HFFc6 (cell line): ENCODE measurements at regions not wholly inside any gene's neighbourhood (a gene's known extent, or its start where the extent isn't known, plus 50 kb on each side); places are given as distances from the start of the nearest gene placed in this dataset.
A peak's percentile ranks its signal among the peaks of the same experiment; 100 is the strongest.

Experiments used
- DNase-seq: peaks from one replicate; pipeline ENCODE4 v3.0.0-alpha.2; 2018
- H3K27ac Mint-ChIP-seq: 2 replicates; pipeline ENCODE4 v1.8.0; 2020; ENCODE audit warnings: mild to moderate bottlenecking, mixed read lengths
- H3K27me3 Mint-ChIP-seq: 2 replicates; pipeline ENCODE4 v1.8.0; 2021; ENCODE audit warnings: mild to moderate bottlenecking, moderate library complexity, mixed read lengths; ENCODE audit not compliant: insufficient read depth
- H3K36me3 Mint-ChIP-seq: 2 replicates; pipeline ENCODE4 v1.8.0; 2021; ENCODE audit warnings: low read depth, mixed read lengths
- H3K4me1 Mint-ChIP-seq: 2 replicates; pipeline ENCODE4 v1.8.0; 2020; ENCODE audit warnings: low read depth, mixed read lengths
- H3K4me3 Mint-ChIP-seq: 2 replicates; pipeline ENCODE4 v1.8.0; 2020; ENCODE audit warnings: mild to moderate bottlenecking, moderate library complexity, mixed read lengths
- H3K9me3 Mint-ChIP-seq: 2 replicates; pipeline ENCODE4 v1.8.0; 2020; ENCODE audit warnings: mild to moderate bottlenecking, mixed read lengths
- CTCF ChIP-seq: fragments of 200-600 bp; sonication (generic); IDR thresholded peaks from 2 replicates; pipeline ENCODE4 v1.5.0; 2021; ENCODE audit warnings: antibody characterized with exemption, mild to moderate bottlenecking

- TF ChIP-seq CTCF = no peak
- Mint-ChIP-seq H3K36me3 (peaks cover 7% of the 10 kb centered on the region; the same call in 1 of the 2 replicates), H3K9me3 (no peaks in the 10 kb centered on the region), H3K27ac (peak overlapping the region; percentile 79), H3K27me3 (no peaks in the 10 kb centered on the region), H3K4me1 (peaks cover 76% of the 10 kb centered on the region), H3K4me3 (peak overlapping the region; percentile 56; the same call in 1 of the 2 replicates)
- DNase-seq = no peak
These were observed 735.8 kb downstream of the LTN1 start for GRCh38 chr21:28256837-28257236.

GRCh38 chr21:28256420-28256831 is 736.3 kb downstream of the LTN1 start:
- Mint-ChIP-seq H3K36me3 (peaks cover 7% of the 10 kb centered on the region; the same call in 1 of the 2 replicates), H3K9me3 (no peaks in the 10 kb centered on the region), H3K27me3 (no peaks in the 10 kb centered on the region), H3K27ac (peak overlapping the region; percentile 79), H3K4me1 (peaks cover 76% of the 10 kb centered on the region), H3K4me3 (peak overlapping the region; percentile 56)
- no peak for TF ChIP-seq CTCF
- peak; percentile 50 for DNase-seq

DNA sequence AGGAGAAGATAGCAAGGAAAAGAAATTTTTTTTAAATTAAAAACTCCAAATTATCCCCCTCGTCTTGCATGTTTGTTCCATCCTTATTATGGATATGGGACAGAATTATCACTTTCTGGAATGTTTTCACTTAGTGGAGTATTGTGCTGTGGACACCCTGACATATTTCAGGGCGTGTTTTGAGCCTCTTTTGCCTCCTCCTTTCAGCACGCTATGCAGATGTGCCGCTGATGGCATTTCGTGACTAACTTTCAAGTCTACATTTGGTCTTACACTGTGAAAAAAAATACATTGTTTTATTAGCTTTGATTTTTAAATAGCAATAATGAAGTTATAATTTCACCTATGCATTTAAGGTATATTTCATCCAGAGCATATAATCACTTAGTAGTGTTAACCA is 738.7 kb downstream of the LTN1 start:
- H3K27me3 Mint-ChIP-seq = no peaks in the 10 kb centered on the region
- peak overlapping the region; percentile 83 for H3K27ac Mint-ChIP-seq
- H3K9me3 Mint-ChIP-seq = no peaks in the 10 kb centered on the region
- H3K36me3 Mint-ChIP-seq = peaks cover 11% of the 10 kb centered on the region; the same call in 1 of the 2 replicates
- no peak for TF ChIP-seq CTCF
- peaks cover 77% of the 10 kb centered on the region for H3K4me1 Mint-ChIP-seq
- peak overlapping the region; percentile 58; the same call in 1 of the 2 replicates for H3K4me3 Mint-ChIP-seq
- DNase-seq = no peak

- Mint-ChIP-seq H3K9me3 (no peaks in the 10 kb centered on the region), H3K36me3 (peaks cover 5% of the 10 kb centered on the region; the same call in 1 of the 2 replicates), H3K4me1 (peaks cover 71% of the 10 kb centered on the region), H3K4me3 (peak overlapping the region; percentile 58), H3K27me3 (no peaks in the 10 kb centered on the region), H3K27ac (peak overlapping the region; percentile 83)
- no peak for TF ChIP-seq CTCF
- DNase-seq = peak; percentile 72
These were observed 739.3 kb downstream of the LTN1 start for GRCh38 chr21:28253338-28253737.

DNA sequence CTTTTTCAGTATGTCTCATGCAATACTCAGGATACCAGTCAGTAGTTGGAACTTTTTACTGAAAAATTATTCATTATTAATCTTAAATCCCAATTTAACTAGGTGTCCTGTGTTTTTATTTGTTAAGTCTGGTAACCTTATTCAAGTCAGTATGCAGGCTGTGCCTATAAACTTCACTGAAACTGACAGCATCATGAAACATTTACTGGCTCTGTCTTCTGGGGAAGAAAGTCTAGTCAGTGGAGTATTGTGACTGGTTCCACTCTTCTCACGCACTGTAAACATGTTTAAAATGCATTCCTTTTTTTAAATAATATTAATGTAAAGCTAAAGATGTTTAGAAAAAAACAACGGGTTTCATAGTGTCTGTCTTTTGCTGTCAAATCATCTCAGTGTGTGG is 739.7 kb downstream of the LTN1 start:
- Mint-ChIP-seq H3K27me3 (no peaks in the 10 kb centered on the region), H3K27ac (peak overlapping the region; percentile 83), H3K4me1 (peaks cover 67% of the 10 kb centered on the region), H3K4me3 (peak overlapping the region; percentile 38), H3K9me3 (no peaks in the 10 kb centered on the region), H3K36me3 (peaks cover 5% of the 10 kb centered on the region; the same call in 1 of the 2 replicates)
- TF ChIP-seq CTCF = no peak
- DNase-seq = peak; percentile 35

DNA sequence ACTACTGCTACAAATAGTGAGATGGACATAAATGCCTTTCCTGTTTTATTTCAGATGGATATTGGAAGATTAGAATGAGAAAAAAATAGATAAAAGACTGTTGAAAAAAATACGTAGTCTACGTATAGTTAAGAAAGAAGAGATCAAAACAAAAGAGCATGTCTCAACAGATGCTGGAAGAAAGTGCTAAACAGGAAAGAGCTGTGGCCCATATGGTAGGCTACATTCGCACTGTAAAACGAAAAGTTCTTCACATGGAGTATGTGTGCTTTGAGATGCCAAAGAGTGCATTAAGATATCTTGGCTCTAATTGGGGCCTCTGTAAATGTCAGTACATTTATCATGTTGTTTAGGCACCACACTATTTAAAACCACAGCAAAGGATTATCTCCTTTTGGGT is 741.7 kb downstream of the LTN1 start:
- TF ChIP-seq CTCF = no peak
- Mint-ChIP-seq H3K27ac (no peak overlapping the region), H3K4me3 (no peak overlapping the region), H3K9me3 (no peaks in the 10 kb centered on the region), H3K4me1 (peaks cover 55% of the 10 kb centered on the region), H3K36me3 (peaks cover 5% of the 10 kb centered on the region; the same call in 1 of the 2 replicates), H3K27me3 (no peaks in the 10 kb centered on the region)
- DNase-seq = no peak
